Suprapubic skin (tissue), 4 donors: ENCODE measurements at regions not wholly inside any gene's neighbourhood (a gene's known extent, or its start where the extent isn't known, plus 50 kb on each side); places are given as distances from the start of the nearest gene placed in this dataset.
"Not testable (repeated sequence)": the region's sequence is repeated elsewhere in the genome, so short reads cannot be mapped to it uniquely, and the experiment has no call there.

Experiments used
- DNase-seq, 2 donors: peaks; one replicate each; pipeline ENCODE4 v3.0.0-alpha.2; 2019; ENCODE audit warnings: low spot score in 2 of 2
- H3K27ac ChIP-seq: fragments of 200-600 bp; sonication (generic); one replicate; pipeline ENCODE4 v1.5.1; 2019
- H3K27me3 ChIP-seq: fragments of 200-600 bp; sonication (generic); one replicate; pipeline ENCODE4 v1.5.1; 2019
- H3K36me3 ChIP-seq: fragments of 200-600 bp; sonication (generic); one replicate; pipeline ENCODE4 v1.5.1; 2019
- H3K4me1 ChIP-seq: fragments of 200-600 bp; sonication (generic); one replicate; pipeline ENCODE4 v1.5.1; 2019
- H3K4me3 ChIP-seq: fragments of 200-600 bp; sonication (generic); one replicate; pipeline ENCODE4 v1.5.1; 2019; ENCODE audit warnings: mild to moderate bottlenecking
- H3K9me3 ChIP-seq: fragments of 200-600 bp; sonication (generic); one replicate; pipeline ENCODE4 v1.5.1; 2019
- EP300 ChIP-seq: sonication (generic); formaldehyde crosslinking; IDR thresholded peaks from one replicate; pipeline ENCODE4 v1.6.1; 2017; ENCODE audit warnings: antibody characterized with exemption
- POLR2A ChIP-seq, 2 donors: fragments of 450-650 bp; IDR thresholded peaks; one replicate each; pipeline ENCODE4 v1.6.1; 2017; ENCODE audit warnings: antibody characterized with exemption in 2 of 2, mild to moderate bottlenecking in 2 of 2, moderate library complexity in 2 of 2
- POLR2AphosphoS5 ChIP-seq, 3 donors: sonication (generic); formaldehyde crosslinking; IDR thresholded peaks; one replicate each; pipeline ENCODE4 v1.6.1; 2017; ENCODE audit warnings: antibody characterized with exemption in 3 of 3
- WGBS: methylation state at CpG from one replicate; pipeline ENCODE4 v1.1.5; 2018; 5-methylcytosine and 5-hydroxymethylcytosine counted together
- TF ChIP-seq, protein P1 (sequence below), 2 donors: fragments of 200-600 bp in 1 of 2; fragments of 450-650 bp in 1 of 2; sonication (generic) in 1 of 2; IDR thresholded peaks; one replicate each; pipeline ENCODE4 v1.5.1; 2016 to 2019; ENCODE audit warnings: antibody characterized with exemption in 2 of 2, mild to moderate bottlenecking in 1 of 2, moderate library complexity in 1 of 2

DNA sequence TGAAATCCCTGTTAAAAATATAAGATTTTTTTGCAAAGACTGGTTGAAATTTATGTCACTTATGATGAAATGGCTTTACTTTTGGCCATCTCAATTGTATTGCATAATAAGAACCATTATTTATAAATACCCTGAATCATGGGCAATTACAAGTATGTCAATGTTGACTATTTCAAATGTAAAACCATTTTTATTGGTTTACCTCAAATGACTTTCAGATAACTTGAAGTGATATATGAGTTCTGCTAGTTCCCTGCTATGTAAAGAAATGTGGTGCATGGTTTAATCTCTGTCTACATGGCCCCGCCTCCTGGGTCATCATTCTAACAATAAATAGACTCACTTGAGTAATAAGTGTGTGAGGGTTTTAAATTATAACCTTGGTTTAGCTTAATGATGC is 275.6 kb upstream of the PREP start:
- H3K4me1 ChIP-seq: no peaks in the 10 kb centered on the region
- TF ChIP-seq, protein P1, sequence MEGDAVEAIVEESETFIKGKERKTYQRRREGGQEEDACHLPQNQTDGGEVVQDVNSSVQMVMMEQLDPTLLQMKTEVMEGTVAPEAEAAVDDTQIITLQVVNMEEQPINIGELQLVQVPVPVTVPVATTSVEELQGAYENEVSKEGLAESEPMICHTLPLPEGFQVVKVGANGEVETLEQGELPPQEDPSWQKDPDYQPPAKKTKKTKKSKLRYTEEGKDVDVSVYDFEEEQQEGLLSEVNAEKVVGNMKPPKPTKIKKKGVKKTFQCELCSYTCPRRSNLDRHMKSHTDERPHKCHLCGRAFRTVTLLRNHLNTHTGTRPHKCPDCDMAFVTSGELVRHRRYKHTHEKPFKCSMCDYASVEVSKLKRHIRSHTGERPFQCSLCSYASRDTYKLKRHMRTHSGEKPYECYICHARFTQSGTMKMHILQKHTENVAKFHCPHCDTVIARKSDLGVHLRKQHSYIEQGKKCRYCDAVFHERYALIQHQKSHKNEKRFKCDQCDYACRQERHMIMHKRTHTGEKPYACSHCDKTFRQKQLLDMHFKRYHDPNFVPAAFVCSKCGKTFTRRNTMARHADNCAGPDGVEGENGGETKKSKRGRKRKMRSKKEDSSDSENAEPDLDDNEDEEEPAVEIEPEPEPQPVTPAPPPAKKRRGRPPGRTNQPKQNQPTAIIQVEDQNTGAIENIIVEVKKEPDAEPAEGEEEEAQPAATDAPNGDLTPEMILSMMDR (IDR thresholded peaks at IDR 0.05): no peak
- TF ChIP-seq EP300 (no peak), POLR2A (IDR thresholded peaks at IDR 0.05) (no peak), POLR2AphosphoS5 (IDR thresholded peaks at IDR 0.05) (no peak)
- no peak for DNase-seq
- H3K27me3 ChIP-seq: no peaks in the 10 kb centered on the region
- WGBS: 95% methylated on average over 1 of the region's 1 CpG
- no peak overlapping the region for H3K27ac ChIP-seq
- H3K4me3 ChIP-seq: no peak overlapping the region
- H3K36me3 ChIP-seq: no peaks in the 10 kb centered on the region
- no peaks in the 10 kb centered on the region for H3K9me3 ChIP-seq

DNA sequence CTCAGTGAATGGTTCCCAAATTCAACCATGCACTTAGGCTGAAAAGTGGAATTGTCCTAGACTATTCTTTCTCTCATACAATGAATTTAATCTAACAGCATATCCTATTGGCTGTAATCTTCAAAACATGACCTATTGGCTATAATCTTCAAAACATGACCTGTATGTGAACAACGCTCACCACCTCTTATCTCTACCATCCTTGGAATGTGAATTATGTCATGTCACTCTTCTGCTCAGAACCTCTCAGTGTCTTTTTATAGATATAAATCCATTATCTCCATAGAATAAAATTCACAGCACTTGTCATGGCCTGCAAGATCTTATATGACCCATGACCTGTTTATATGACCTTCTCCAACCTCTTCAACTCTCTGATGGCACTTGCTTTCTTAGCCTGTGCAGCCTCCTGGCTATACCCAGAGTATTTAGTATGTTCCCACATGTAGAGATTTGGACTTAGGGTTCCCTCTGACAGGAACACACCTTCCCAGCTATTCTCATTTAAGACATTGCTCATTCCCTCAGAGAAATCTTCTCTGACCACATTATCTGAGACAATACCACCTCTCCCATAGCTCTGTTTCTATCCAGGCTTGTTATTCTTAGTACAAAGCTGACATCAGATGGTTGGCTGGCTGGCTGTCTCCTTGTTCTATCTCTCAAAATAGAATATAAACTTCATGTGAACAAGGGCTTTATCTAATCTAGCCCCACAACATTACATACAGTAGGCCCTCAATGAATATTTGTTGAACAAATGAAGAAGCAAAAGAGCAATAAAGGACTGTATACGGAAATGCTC is 275.0 kb upstream of the PREP start:
- no peak overlapping the region for H3K27ac ChIP-seq
- H3K4me1 ChIP-seq: no peaks in the 10 kb centered on the region
- TF ChIP-seq, protein P1 (IDR thresholded peaks at IDR 0.05): no peak
- no peak for TF ChIP-seq POLR2A (IDR thresholded peaks at IDR 0.05)
- no peak for TF ChIP-seq POLR2AphosphoS5 (IDR thresholded peaks at IDR 0.05)
- no peak for TF ChIP-seq EP300
- 90% methylated on average over 2 of the region's 2 CpGs for WGBS
- H3K4me3 ChIP-seq: no peak overlapping the region
- no peak for DNase-seq
- H3K36me3 ChIP-seq: no peaks in the 10 kb centered on the region
- no peaks in the 10 kb centered on the region for H3K9me3 ChIP-seq
- no peaks in the 10 kb centered on the region for H3K27me3 ChIP-seq

DNA sequence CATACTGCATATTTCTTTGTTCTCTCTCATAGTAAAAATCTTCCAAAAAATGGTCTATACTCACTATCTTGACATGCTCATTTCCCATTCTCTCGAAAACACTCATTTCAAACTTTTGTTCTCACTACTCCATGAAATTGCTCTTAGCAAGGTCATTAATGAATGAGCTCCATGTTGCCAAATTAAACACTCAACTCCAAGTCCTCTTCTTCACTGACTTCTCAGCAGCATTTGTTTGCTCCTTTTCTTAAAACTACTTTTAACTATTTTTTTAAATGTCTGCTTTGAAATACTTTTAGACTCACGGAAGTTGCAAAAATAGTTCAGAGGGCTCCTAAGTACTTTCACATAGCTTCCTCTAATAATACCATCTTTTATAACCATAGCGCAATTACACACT is 274.0 kb upstream of the PREP start:
- Histone ChIP-seq H3K9me3 (no peaks in the 10 kb centered on the region), H3K4me3 (no peak overlapping the region), H3K4me1 (no peaks in the 10 kb centered on the region), H3K27ac (no peak overlapping the region), H3K36me3 (no peaks in the 10 kb centered on the region), H3K27me3 (no peaks in the 10 kb centered on the region)
- TF ChIP-seq POLR2A (IDR thresholded peaks at IDR 0.05) (no peak), EP300 (no peak), POLR2AphosphoS5 (IDR thresholded peaks at IDR 0.05) (no peak)
- TF ChIP-seq, protein P1 (IDR thresholded peaks at IDR 0.05): no peak
- no peak for DNase-seq
- WGBS: 92% methylated on average over 3 of the region's 3 CpGs

DNA sequence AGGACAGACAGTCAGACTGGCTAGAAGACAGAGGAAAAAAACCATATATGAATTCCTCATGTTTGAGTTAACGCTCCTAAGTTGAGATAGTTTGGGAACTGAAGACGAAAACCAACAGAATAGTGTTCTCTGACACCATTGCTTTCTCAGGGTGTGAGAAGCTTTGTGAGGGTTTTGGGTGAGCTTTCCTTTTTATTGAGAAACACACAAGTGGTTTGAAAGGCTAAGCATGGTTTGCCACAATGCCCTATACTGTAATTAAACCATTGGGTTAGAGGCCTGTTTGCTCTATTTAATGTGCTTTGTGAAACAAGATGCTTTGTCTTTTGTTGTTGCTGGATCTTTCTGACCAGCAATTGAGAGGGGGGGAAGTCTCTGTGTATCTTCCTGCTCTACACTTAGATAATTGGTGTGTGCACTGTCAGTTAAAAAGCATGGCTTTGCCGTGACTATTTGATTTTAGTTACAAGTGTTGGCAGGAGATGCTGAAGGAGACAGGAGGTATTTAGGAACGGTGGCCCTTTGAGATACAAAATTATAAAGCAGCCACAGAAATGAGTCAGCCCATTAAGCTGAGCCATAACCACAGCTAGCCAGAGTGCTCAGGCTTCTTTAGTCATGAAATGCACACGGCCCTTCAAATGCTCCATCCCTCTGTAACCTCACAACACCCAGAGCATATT is 273.0 kb upstream of the PREP start:
- no peaks in the 10 kb centered on the region for H3K4me1 ChIP-seq
- H3K27ac ChIP-seq: no peak overlapping the region
- no peaks in the 10 kb centered on the region for H3K9me3 ChIP-seq
- no peaks in the 10 kb centered on the region for H3K36me3 ChIP-seq
- no peak for DNase-seq
- no peaks in the 10 kb centered on the region for H3K27me3 ChIP-seq
- no peak overlapping the region for H3K4me3 ChIP-seq
- TF ChIP-seq, protein P1 (IDR thresholded peaks at IDR 0.05): no peak
- TF ChIP-seq POLR2AphosphoS5 (IDR thresholded peaks at IDR 0.05) (no peak), POLR2A (IDR thresholded peaks at IDR 0.05) (no peak), EP300 (no peak)
- WGBS: 71% methylated on average over 5 of the region's 5 CpGs

DNA sequence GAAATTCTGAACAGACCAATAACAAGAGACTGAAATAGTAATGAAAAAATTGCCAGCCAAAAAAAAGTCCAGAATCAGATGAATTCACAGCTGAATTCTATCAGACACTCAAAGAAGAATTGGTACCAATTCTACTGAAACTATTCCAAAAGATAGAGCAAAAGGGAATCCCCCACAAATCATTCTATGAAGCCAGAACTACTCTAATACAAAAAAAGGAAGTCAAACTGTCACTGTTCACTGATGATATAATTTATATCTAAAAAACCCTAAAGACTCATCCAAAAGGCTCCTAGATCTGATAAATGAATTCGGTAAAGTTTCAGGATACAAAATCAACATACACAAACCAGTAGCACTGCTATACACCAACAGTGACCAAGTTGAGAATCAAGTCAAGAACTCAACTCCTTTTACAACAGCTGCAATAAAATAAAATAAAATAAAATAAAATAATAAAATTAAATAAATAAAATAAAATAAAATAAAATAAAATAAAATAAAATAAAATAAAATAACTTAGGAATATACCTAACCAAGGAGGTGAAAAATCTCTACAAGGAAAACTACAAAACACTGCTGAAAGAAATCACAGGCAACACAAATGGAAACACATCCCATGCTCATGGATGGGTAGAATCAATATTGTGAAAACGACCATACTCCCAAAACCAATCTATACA is 270.1 kb upstream of the PREP start:
- not testable (repeated sequence) for H3K36me3 ChIP-seq, H3K27me3 ChIP-seq, H3K27ac ChIP-seq, H3K4me3 ChIP-seq, H3K4me1 ChIP-seq, DNase-seq, H3K9me3 ChIP-seq
- WGBS: 83% methylated on average over 2 of the region's 2 CpGs
